ENCODE measurements at regions not wholly inside any gene's neighbourhood (a gene's known extent, or its start where the extent isn't known, plus 50 kb on each side); places are given as distances from the start of the nearest gene placed in this dataset.

GRCh38 chr5:93343570-93343969 lies 237.4 kb downstream of the NR2F1-AS1 start:
- Histone ChIP-seq H3K79me2 (ENCODE audit: low read length) (no peaks in the 10 kb centered on the region), H3K4me3 (ENCODE audit: low read length) (peak overlapping the region; percentile 59; the same call in 1 of the 2 replicates), H3K4me1 (ENCODE audit: low read length) (peaks cover 38% of the 10 kb centered on the region), H3K9me3 (ENCODE audit: insufficient read depth, low read length) (no peaks in the 10 kb centered on the region), H3K27ac (ENCODE audit: low read length) (peak overlapping the region; percentile 61), H3K9ac (ENCODE audit: low read length) (no peak overlapping the region), H3K36me3 (replicated peaks; ENCODE audit: low read depth, low read length) (no peaks in the 10 kb centered on the region), H3K27me3 (ENCODE audit: low read depth, low read length) (peaks cover 40% of the 10 kb centered on the region), H4K20me1 (ENCODE audit: insufficient read depth, low read length) (no peaks in the 10 kb centered on the region; the same call in 1 of the 2 replicates), H3K4me2 (ENCODE audit: low read length) (peak overlapping the region; percentile 90), H2AFZ (ENCODE audit: low read depth, low read length) (no peak overlapping the region)
- 0 out of 2 replicates have a peak, but pooled peaks have one; percentile 44 for TF ChIP-seq EZH2phosphoT487 (IDR thresholded peaks at IDR 0.05; ENCODE audit: low read depth)
- no peak for TF ChIP-seq CTCF (IDR thresholded peaks at IDR 0.05; ENCODE audit: low read depth, low read length)

GRCh38 chr5:93342563-93343061 lies 238.4 kb downstream of the NR2F1-AS1 start:
- Histone ChIP-seq H3K4me1 (ENCODE audit: low read length) (peaks cover 32% of the 10 kb centered on the region), H3K27ac (ENCODE audit: low read length) (peak overlapping the region; percentile 61), H3K79me2 (ENCODE audit: low read length) (no peaks in the 10 kb centered on the region), H3K27me3 (ENCODE audit: low read depth, low read length) (peaks cover 31% of the 10 kb centered on the region), H3K9me3 (ENCODE audit: insufficient read depth, low read length) (no peaks in the 10 kb centered on the region), H4K20me1 (ENCODE audit: insufficient read depth, low read length) (no peaks in the 10 kb centered on the region; the same call in 1 of the 2 replicates), H3K9ac (ENCODE audit: low read length) (0 out of 2 replicates have a peak overlapping the region, but pooled peaks have one; percentile 12), H3K4me2 (ENCODE audit: low read length) (peak overlapping the region; percentile 90), H3K4me3 (ENCODE audit: low read length) (peak overlapping the region; percentile 59), H2AFZ (ENCODE audit: low read depth, low read length) (no peak overlapping the region), H3K36me3 (replicated peaks; ENCODE audit: low read depth, low read length) (no peaks in the 10 kb centered on the region)
- TF ChIP-seq CTCF (IDR thresholded peaks at IDR 0.05; ENCODE audit: low read depth, low read length) (no peak), EZH2phosphoT487 (IDR thresholded peaks at IDR 0.05; ENCODE audit: low read depth) (no peak)

- Histone ChIP-seq H3K9ac (ENCODE audit: low read length) (no peak overlapping the region), H3K4me2 (ENCODE audit: low read length) (no peak overlapping the region), H3K9me3 (ENCODE audit: insufficient read depth, low read length) (no peaks in the 10 kb centered on the region), H4K20me1 (ENCODE audit: insufficient read depth, low read length) (no peaks in the 10 kb centered on the region; the same call in 1 of the 2 replicates), H3K4me1 (ENCODE audit: low read length) (peaks cover 32% of the 10 kb centered on the region), H3K27me3 (ENCODE audit: low read depth, low read length) (peaks cover 21% of the 10 kb centered on the region), H3K79me2 (ENCODE audit: low read length) (no peaks in the 10 kb centered on the region), H3K36me3 (replicated peaks; ENCODE audit: low read depth, low read length) (no peaks in the 10 kb centered on the region), H3K27ac (ENCODE audit: low read length) (no peak overlapping the region), H3K4me3 (ENCODE audit: low read length) (no peak overlapping the region), H2AFZ (ENCODE audit: low read depth, low read length) (no peak overlapping the region)
- TF ChIP-seq EZH2phosphoT487 (IDR thresholded peaks at IDR 0.05; ENCODE audit: low read depth) (no peak), CTCF (IDR thresholded peaks at IDR 0.05; ENCODE audit: low read depth, low read length) (no peak)
Measured at GRCh38 chr5:93340881-93341280, 240.1 kb downstream of the NR2F1-AS1 start.

- no peak overlapping the region for H3K4me3 ChIP-seq (ENCODE audit: low read length)
- H3K4me1 ChIP-seq (ENCODE audit: low read length) = peaks cover 5% of the 10 kb centered on the region
- no peaks in the 10 kb centered on the region for H3K9me3 ChIP-seq (ENCODE audit: insufficient read depth, low read length)
- H3K79me2 ChIP-seq (ENCODE audit: low read length) = no peaks in the 10 kb centered on the region
- H4K20me1 ChIP-seq (ENCODE audit: insufficient read depth, low read length) = no peaks in the 10 kb centered on the region
- TF ChIP-seq EZH2phosphoT487 (IDR thresholded peaks at IDR 0.05; ENCODE audit: low read depth) = no peak
- no peak for TF ChIP-seq CTCF (IDR thresholded peaks at IDR 0.05; ENCODE audit: low read depth, low read length)
- no peak overlapping the region for H3K4me2 ChIP-seq (ENCODE audit: low read length)
- H3K27ac ChIP-seq (ENCODE audit: low read length) = no peak overlapping the region
- no peak overlapping the region for H3K9ac ChIP-seq (ENCODE audit: low read length)
- no peak overlapping the region for H2AFZ ChIP-seq (ENCODE audit: low read depth, low read length)
- H3K27me3 ChIP-seq (ENCODE audit: low read depth, low read length) = peaks cover 19% of the 10 kb centered on the region
- H3K36me3 ChIP-seq (replicated peaks; ENCODE audit: low read depth, low read length) = no peaks in the 10 kb centered on the region
Measured at GRCh38 chr5:93337138-93337537, 243.9 kb downstream of the NR2F1-AS1 start.

Measured in OCI-LY3 (cell line).